Endothelial cell of umbilical vein (primary cell): ENCODE measurements at regions not wholly inside any gene's neighbourhood (a gene's known extent, or its start where the extent isn't known, plus 50 kb on each side); places are given as distances from the start of the nearest gene placed in this dataset.

Experiments used
- BruUV-seq: library from RNA; stranded (reverse); fragments of 400-500 nt; replicated peaks from 2 replicates; lab custom pipeline; 2021; lab: Mats Ljungman, UMichigan
- CTCF ChIA-PET: fragments of 300-600, 350-600 bp; sonication (Branson Sonifier 250); formaldehyde crosslinking; loops from one replicate; lab custom pipeline; 2021; ENCODE audit warnings: antibody characterized with exemption, inconsistent platforms; lab: Charles Lee
- POLR2A ChIA-PET: fragments of 300-600, 350-600 bp; sonication (Branson Sonifier 250); formaldehyde crosslinking; loops from one replicate; lab custom pipeline; 2021; ENCODE audit warnings: antibody characterized with exemption, inconsistent platforms; lab: Charles Lee
- DNase-seq: peaks from one replicate; pipeline ENCODE4 v3.0.0-alpha.2; 2011; ENCODE audit warnings: low read depth, low spot score
- FAIRE-seq: peaks from 2 replicates; lab custom pipeline; 2011; peaks lifted over from hg19 to GRCh38; lab: Jason Lieb, UNC
- H2AFZ ChIP-seq: 2 replicates; pipeline ENCODE4 v1.6.0; 2012; ENCODE audit warnings: low read depth, low read length, control low read depth, inconsistent platforms
- H3K27ac ChIP-seq: 2 replicates; pipeline ENCODE4 v1.5.1; 2011; ENCODE audit warnings: low read depth, mild to moderate bottlenecking, control low read depth, low read length, moderate library complexity; ENCODE audit not compliant: insufficient read depth
- H3K27me3 ChIP-seq, 2 experiments: 2 replicates each; pipeline versions ENCODE4 v1.6.0 to v1.6.1; 2011; ENCODE audit warnings: low read length in 2 of 2, mixed read lengths in 1 of 2; ENCODE audit not compliant: control insufficient read depth in 2 of 2, insufficient read depth in 2 of 2
- H3K36me3 ChIP-seq, 2 experiments: 2 replicates in 1 of 2; 3 replicates in 1 of 2; pipeline ENCODE4 v1.5.1; 2011; ENCODE audit warnings: low read length in 2 of 2, mild to moderate bottlenecking in 1 of 2, moderate library complexity in 1 of 2; ENCODE audit not compliant: control insufficient read depth in 2 of 2, insufficient read depth in 2 of 2; ENCODE audit errors: extremely low read depth in 1 of 2
- H3K4me1 ChIP-seq: 3 replicates; pipeline ENCODE4 v1.5.1; 2011; ENCODE audit warnings: mild to moderate bottlenecking, low read length; ENCODE audit not compliant: control insufficient read depth, insufficient read depth; ENCODE audit errors: extremely low read depth
- H3K4me2 ChIP-seq: 2 replicates; pipeline ENCODE4 v1.6.1; 2011; ENCODE audit warnings: low read length, control low read depth, mixed read lengths; ENCODE audit not compliant: insufficient read depth
- H3K4me3 ChIP-seq, 3 experiments: fragments of 200-600 bp in 1 of 3; sonication (generic), shearing (Covaris generic) in 1 of 3; replicated peaks in 1 of 3; 2 replicates each; pipeline ENCODE4 v1.5.1; 2011 to 2016; ENCODE audit warnings: control low read depth in 3 of 3, low read length in 3 of 3, mild to moderate bottlenecking in 2 of 3, inconsistent platforms in 1 of 3, low read depth in 1 of 3, moderate library complexity in 1 of 3; ENCODE audit not compliant: insufficient read depth in 1 of 3
- H3K79me2 ChIP-seq: 2 replicates; pipeline ENCODE4 v1.6.0; 2012; ENCODE audit warnings: low read length, inconsistent platforms; ENCODE audit not compliant: control insufficient read depth, insufficient read depth
- H3K9ac ChIP-seq: replicated peaks from 2 replicates; pipeline ENCODE3; 2011; ENCODE audit warnings: low read length, control low read depth; ENCODE audit not compliant: insufficient read depth; ENCODE audit errors: extremely low read depth
- H3K9me1 ChIP-seq: replicated peaks from 3 replicates; pipeline ENCODE4 v1.6.0; 2011; ENCODE audit warnings: mild to moderate bottlenecking, low read length; ENCODE audit not compliant: control insufficient read depth, insufficient read depth; ENCODE audit errors: extremely low read depth
- H3K9me3 ChIP-seq: replicated peaks from 2 replicates; pipeline ENCODE4 v1.5.1; 2012; ENCODE audit warnings: low read length, inconsistent platforms; ENCODE audit not compliant: control insufficient read depth, insufficient read depth
- H4K20me1 ChIP-seq: replicated peaks from 2 replicates; pipeline ENCODE3; 2011; ENCODE audit warnings: mild to moderate bottlenecking, low read length; ENCODE audit not compliant: control insufficient read depth, insufficient read depth; ENCODE audit errors: extremely low read depth
- EZH2 ChIP-seq: IDR thresholded peaks from 2 replicates; pipeline ENCODE4 v1.6.1; 2012; ENCODE audit warnings: borderline replicate concordance, low read depth, mild to moderate bottlenecking, moderate library complexity, low read length, inconsistent platforms; ENCODE audit not compliant: severe bottlenecking
- JUN ChIP-seq: IDR thresholded peaks from 2 replicates; pipeline ENCODE4 v1.6.1; 2011; ENCODE audit warnings: borderline replicate concordance, low read depth; ENCODE audit not compliant: insufficient read length, insufficient read depth
- MYC ChIP-seq: IDR thresholded peaks from one replicate; pipeline ENCODE4 v1.6.1; 2011; ENCODE audit warnings: mild to moderate bottlenecking, low read depth, low read length
- POLR2A ChIP-seq: IDR thresholded peaks from 2 replicates; pipeline ENCODE4 v1.6.1; 2012; ENCODE audit warnings: low read depth, mild to moderate bottlenecking, control low read depth, low read length
- POLR2AphosphoS5 ChIP-seq: IDR thresholded peaks from 2 replicates; pipeline ENCODE4 v1.6.1; 2012; ENCODE audit warnings: low read depth, mild to moderate bottlenecking, control low read depth, low read length, moderate library complexity; ENCODE audit not compliant: insufficient read depth
- dilution Hi-C: fragments of 300-500 bp; cut with MboI; formaldehyde crosslinking; loops from one replicate; pipeline ENCODE4 v1.15.0; 2019; ENCODE audit warnings: low sequenced_read_pairs; ENCODE audit not compliant: extremely low pct_ligation_motif_present
- intact Hi-C: fragments of 100-400 bp; cut with micrococcal nuclease; formaldehyde crosslinking; loops from one replicate; pipeline ENCODE4 v1.10.0; 2022
- TF ChIP-seq, protein P1 (sequence below), 2 donors: IDR thresholded peaks; 1 replicate in 1 of 2; 2 replicates in 1 of 2; pipeline ENCODE4 v1.5.1; 2011; ENCODE audit warnings: low read length in 2 of 2, mild to moderate bottlenecking in 2 of 2, moderate library complexity in 2 of 2, control low read depth in 1 of 2, inconsistent platforms in 1 of 2, low read depth in 1 of 2; ENCODE audit not compliant: insufficient read depth in 1 of 2; ENCODE audit errors: extremely low read depth in 1 of 2
- TF ChIP-seq, protein P2 (sequence below): IDR thresholded peaks from 2 replicates; pipeline ENCODE4 v1.6.1; 2011; ENCODE audit not compliant: insufficient read depth, insufficient read length

DNA sequence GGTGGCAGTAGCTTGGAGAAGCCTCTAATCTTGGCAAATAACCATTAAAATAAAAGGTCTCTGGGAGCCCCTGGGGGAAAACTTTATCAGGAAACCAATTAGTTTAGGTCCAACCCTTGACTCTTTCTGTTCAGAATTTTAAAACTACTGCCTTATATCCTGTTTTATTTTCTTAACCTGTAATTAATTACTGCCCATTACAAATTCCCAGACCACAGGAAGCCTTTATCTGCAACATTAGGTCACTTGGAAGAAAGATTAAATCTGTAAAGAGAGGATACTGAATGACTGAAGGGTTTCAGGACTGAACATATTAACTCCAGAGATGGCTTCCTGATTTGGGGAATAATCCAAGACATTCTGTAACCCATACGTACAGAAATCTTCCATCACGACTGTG lies 320.5 kb upstream of the SORCS1 start:
- H3K9ac ChIP-seq: no peak overlapping the region
- TF ChIP-seq, protein P1, sequence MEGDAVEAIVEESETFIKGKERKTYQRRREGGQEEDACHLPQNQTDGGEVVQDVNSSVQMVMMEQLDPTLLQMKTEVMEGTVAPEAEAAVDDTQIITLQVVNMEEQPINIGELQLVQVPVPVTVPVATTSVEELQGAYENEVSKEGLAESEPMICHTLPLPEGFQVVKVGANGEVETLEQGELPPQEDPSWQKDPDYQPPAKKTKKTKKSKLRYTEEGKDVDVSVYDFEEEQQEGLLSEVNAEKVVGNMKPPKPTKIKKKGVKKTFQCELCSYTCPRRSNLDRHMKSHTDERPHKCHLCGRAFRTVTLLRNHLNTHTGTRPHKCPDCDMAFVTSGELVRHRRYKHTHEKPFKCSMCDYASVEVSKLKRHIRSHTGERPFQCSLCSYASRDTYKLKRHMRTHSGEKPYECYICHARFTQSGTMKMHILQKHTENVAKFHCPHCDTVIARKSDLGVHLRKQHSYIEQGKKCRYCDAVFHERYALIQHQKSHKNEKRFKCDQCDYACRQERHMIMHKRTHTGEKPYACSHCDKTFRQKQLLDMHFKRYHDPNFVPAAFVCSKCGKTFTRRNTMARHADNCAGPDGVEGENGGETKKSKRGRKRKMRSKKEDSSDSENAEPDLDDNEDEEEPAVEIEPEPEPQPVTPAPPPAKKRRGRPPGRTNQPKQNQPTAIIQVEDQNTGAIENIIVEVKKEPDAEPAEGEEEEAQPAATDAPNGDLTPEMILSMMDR (IDR thresholded peaks at IDR 0.05; ENCODE audit: extremely low read depth in 1 of 2, insufficient read depth in 1 of 2, low read depth in 1 of 2, low read length in 2 of 2): no peak
- TF ChIP-seq EZH2 (no peak), JUN (no peak), POLR2A (no peak)
- TF ChIP-seq, protein P2, sequence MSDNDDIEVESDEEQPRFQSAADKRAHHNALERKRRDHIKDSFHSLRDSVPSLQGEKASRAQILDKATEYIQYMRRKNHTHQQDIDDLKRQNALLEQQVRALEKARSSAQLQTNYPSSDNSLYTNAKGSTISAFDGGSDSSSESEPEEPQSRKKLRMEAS: no peak
- CTCF ChIA-PET: no interaction called here

DNA sequence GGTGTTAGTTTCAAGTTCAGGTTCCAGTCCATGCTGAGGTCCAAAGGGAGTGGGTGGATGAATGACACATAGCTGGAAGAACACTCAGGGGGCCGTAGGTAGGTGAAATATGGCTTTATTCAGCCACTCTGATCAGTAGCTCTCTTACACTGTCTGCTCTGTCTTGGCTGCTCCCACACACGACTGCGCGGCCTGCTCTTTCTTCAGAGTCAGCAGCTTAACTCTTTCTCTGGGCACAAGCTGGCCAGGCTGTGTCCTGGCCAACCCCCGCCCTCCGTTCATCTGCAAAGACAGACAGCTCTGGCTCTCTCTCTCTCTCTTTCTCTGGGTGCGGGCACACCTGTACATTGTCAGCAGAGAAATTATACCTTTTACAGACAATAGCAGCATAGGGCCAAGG lies 317.4 kb upstream of the SORCS1 start:
- ChIA-PET CTCF (no interaction called here), POLR2A (no interaction called here)
- Histone ChIP-seq H3K4me3 (no peak overlapping the region), H3K79me2 (no peaks in the 10 kb centered on the region), H3K4me1 (no peaks in the 10 kb centered on the region), H3K27ac (no peak overlapping the region), H3K27me3 (no peaks in the 10 kb centered on the region), H3K9me3 (peaks cover 6% of the 10 kb centered on the region), H3K9ac (no peak overlapping the region), H3K9me1 (no peaks in the 10 kb centered on the region), H2AFZ (no peak overlapping the region), H3K36me3 (no peaks in the 10 kb centered on the region), H3K4me2 (no peak overlapping the region), H4K20me1 (no peaks in the 10 kb centered on the region)
- FAIRE-seq: no peak
- dilution Hi-C loops: no loop called here
- TF ChIP-seq EZH2 (no peak), POLR2AphosphoS5 (no peak), POLR2A (no peak), MYC (no peak)
- TF ChIP-seq, protein P2: no peak
- TF ChIP-seq, protein P1 (IDR thresholded peaks at IDR 0.05; ENCODE audit: extremely low read depth in 1 of 2, insufficient read depth in 1 of 2, low read depth in 1 of 2, low read length in 2 of 2): no peak
- intact Hi-C loops: no loop called here
- DNase-seq: no peak
- BruUV-seq: no TSS peak

More for the DNA sequence above, 320.5 kb upstream of the SORCS1 start:
- FAIRE-seq (no peak), DNase-seq (no peak)
- Histone ChIP-seq H3K27ac (no peak overlapping the region), H3K36me3 (no peaks in the 10 kb centered on the region), H3K27me3 (no peaks in the 10 kb centered on the region), H3K4me2 (no peak overlapping the region), H3K4me1 (no peaks in the 10 kb centered on the region), H2AFZ (no peak overlapping the region), H3K4me3 (no peak overlapping the region), H3K9me1 (no peaks in the 10 kb centered on the region), H3K79me2 (no peaks in the 10 kb centered on the region), H3K9me3 (peaks cover 7% of the 10 kb centered on the region), H4K20me1 (no peaks in the 10 kb centered on the region)
- POLR2A ChIA-PET: no interaction called here
- no TSS peak for BruUV-seq
- dilution Hi-C loops (no loop called here), intact Hi-C loops (no loop called here)
